Mammary epithelial cell (primary cell): ENCODE measurements at regions not wholly inside any gene's neighbourhood (a gene's known extent, or its start where the extent isn't known, plus 50 kb on each side); places are given as distances from the start of the nearest gene placed in this dataset.
"Not testable (repeated sequence)": the region's sequence is repeated elsewhere in the genome, so short reads cannot be mapped to it uniquely, and the experiment has no call there.

Experiments
- CTCF ChIP-seq, 2 donors: IDR thresholded peaks in 1 of 2; conservative IDR thresholded peaks in 1 of 2; 2 replicates each; pipeline ENCODE4 v1.5.1; 2011 to 2012; ENCODE audit warnings: inconsistent platforms in 2 of 2, low read length in 2 of 2, mild to moderate bottlenecking in 2 of 2, control low read depth in 1 of 2, low read depth in 1 of 2; ENCODE audit not compliant: insufficient read depth in 1 of 2; ENCODE audit errors: extremely low read depth in 1 of 2
- EZH2 ChIP-seq: IDR thresholded peaks from 2 replicates; pipeline ENCODE4 v1.6.1; 2012; ENCODE audit warnings: low read length, inconsistent platforms, borderline replicate concordance

GRCh38 chr18:14940106-14940505 is 192.1 kb downstream of the ANKRD30B start:
- not testable (repeated sequence) for TF ChIP-seq CTCF (conservative IDR thresholded peaks at IDR 0.05 in 1 of 2, IDR thresholded peaks at IDR 0.05 in 1 of 2; ENCODE audit: extremely low read depth in 1 of 2, insufficient read depth in 1 of 2, low read depth in 1 of 2, low read length in 2 of 2); EZH2
